HG03135 (cell line): ENCODE measurements at regions not wholly inside any gene's neighbourhood (a gene's known extent, or its start where the extent isn't known, plus 50 kb on each side); places are given as distances from the start of the nearest gene placed in this dataset.
"Not testable (repeated sequence)": the region's sequence is repeated elsewhere in the genome, so short reads cannot be mapped to it uniquely, and the experiment has no call there.

Source experiments
- ATAC-seq: cut with Tn5 transposase; IDR thresholded peaks from one replicate; pipeline ENCODE4 v1.9.1; 2021; ENCODE audit warnings: mild to moderate bottlenecking, moderate library complexity; ENCODE audit not compliant: unreplicated experiment

GRCh38 chr10:78600121-78600665 lies 468.6 kb upstream of the ZMIZ1 start:
- ATAC-seq, result no peak

GRCh38 chr10:78600740-78601139 lies 468.0 kb upstream of the ZMIZ1 start:
- no peak for ATAC-seq

GRCh38 chr10:78602201-78602932 lies 466.4 kb upstream of the ZMIZ1 start:
- ATAC-seq, result no peak

GRCh38 chr10:78604286-78604685 lies 464.5 kb upstream of the ZMIZ1 start:
- no peak for ATAC-seq

- no peak for ATAC-seq
Observed at GRCh38 chr10:78604721-78605120, 464.0 kb upstream of the ZMIZ1 start.

- ATAC-seq, result no peak
Observed at GRCh38 chr10:78605800-78606350, 462.9 kb upstream of the ZMIZ1 start.

- ATAC-seq, result not testable (repeated sequence)
Observed at GRCh38 chr10:78606766-78607165, 462.0 kb upstream of the ZMIZ1 start.

- no peak for ATAC-seq
Observed at GRCh38 chr10:78609976-78610375, 458.8 kb upstream of the ZMIZ1 start.

GRCh38 chr10:78613132-78613531 lies 455.6 kb upstream of the ZMIZ1 start:
- ATAC-seq, result no peak

- no peak for ATAC-seq
Observed at GRCh38 chr10:78614267-78614666, 454.5 kb upstream of the ZMIZ1 start.

- no peak for ATAC-seq
Observed at GRCh38 chr10:78614744-78615143, 454.0 kb upstream of the ZMIZ1 start.

- no peak for ATAC-seq
Observed at GRCh38 chr10:78616125-78616695, 452.6 kb upstream of the ZMIZ1 start.

- no peak for ATAC-seq
Observed at GRCh38 chr10:78617115-78617514, 451.7 kb upstream of the ZMIZ1 start.

GRCh38 chr10:78617631-78618030 lies 451.1 kb upstream of the ZMIZ1 start:
- ATAC-seq, result no peak

- ATAC-seq, result no peak
Observed at GRCh38 chr10:78618050-78618449, 450.7 kb upstream of the ZMIZ1 start.

GRCh38 chr10:78619115-78619851 lies 449.5 kb upstream of the ZMIZ1 start:
- no peak for ATAC-seq

- ATAC-seq, result no peak
Observed at GRCh38 chr10:78619896-78620295, 448.9 kb upstream of the ZMIZ1 start.

GRCh38 chr10:78620985-78621799 lies 447.6 kb upstream of the ZMIZ1 start:
- no peak for ATAC-seq

GRCh38 chr10:78623578-78624215 lies 445.1 kb upstream of the ZMIZ1 start:
- ATAC-seq, result no peak

GRCh38 chr10:78624791-78625190 lies 444.0 kb upstream of the ZMIZ1 start:
- ATAC-seq, result no peak
